ENCODE measurements at regions not wholly inside any gene's neighbourhood (a gene's known extent, or its start where the extent isn't known, plus 50 kb on each side); places are given as distances from the start of the nearest gene placed in this dataset.
"Not testable (repeated sequence)": the region's sequence is repeated elsewhere in the genome, so short reads cannot be mapped to it uniquely, and the experiment has no call there.

DNA sequence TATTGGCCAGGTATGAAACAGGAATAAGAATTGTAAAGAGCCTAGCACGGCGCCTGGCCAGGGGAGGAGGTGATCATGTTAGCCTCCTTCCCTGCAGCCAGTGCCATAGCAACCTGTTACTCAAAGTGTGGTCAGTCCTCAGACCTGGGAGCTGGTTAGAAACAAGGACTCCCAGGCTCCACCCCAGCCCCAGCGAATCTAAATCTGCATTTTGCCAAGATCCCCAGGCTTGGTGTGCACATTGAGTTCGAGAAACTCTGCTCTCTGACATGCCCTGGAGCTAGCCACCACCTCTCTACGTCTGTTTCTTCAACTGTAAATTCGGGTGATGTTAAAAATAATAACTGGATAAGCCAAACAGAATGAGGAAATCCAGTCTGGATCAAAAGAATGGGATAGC is 56.1 kb upstream of the ALX4 start:
- peaks cover 0 to 9% (median 0%) of the 10 kb centered on the region in 12 donors for H3K9me3 ChIP-seq
- no peaks in the 10 kb centered on the region for H3K4me1 ChIP-seq
- ATAC-seq, result no peak
- intact Hi-C loops (cut with DNase I), result no loop called here
- H3K27ac ChIP-seq, result no peak overlapping the region
- no peak overlapping the region for H3K4me3 ChIP-seq
- 79 to 86% (median 82%) methylated on average over 6 of the region's 6 CpGs for WGBS, 4 donors
- no peaks in the 10 kb centered on the region for H3K36me3 ChIP-seq
- DNase-seq, result no peak
- H3K27me3 ChIP-seq, result peaks cover 0 to 4% (median 0%) of the 10 kb centered on the region in 9 donors
- TF ChIP-seq CTCF (IDR thresholded peaks at IDR 0.05) (no peak), POLR2A (IDR thresholded peaks at IDR 0.05) (no peak)

DNA sequence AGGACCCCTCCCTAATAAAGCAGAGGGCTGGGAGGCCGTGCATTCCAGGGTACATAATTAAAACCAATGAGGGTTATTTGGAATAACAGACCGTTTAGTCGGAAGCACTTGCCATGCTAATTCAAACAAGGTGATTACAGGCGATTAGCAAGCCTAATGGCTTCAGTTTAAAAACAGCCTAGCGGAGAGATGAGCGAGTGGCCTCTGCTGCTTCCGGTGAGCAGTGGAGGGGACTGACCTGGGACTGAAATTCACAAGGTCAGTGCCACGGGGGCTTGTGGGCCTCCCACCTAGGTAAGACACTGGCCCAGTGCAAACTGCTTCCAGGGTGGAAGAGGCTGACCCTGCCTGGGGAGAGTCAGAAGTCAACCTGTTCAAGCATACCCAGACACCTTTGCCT is 56.8 kb upstream of the ALX4 start:
- TF ChIP-seq POLR2A (IDR thresholded peaks at IDR 0.05) (no peak), CTCF (IDR thresholded peaks at IDR 0.05) (no peak)
- no peaks in the 10 kb centered on the region for H3K4me1 ChIP-seq
- peaks cover 0 to 9% (median 0%) of the 10 kb centered on the region in 12 donors for H3K9me3 ChIP-seq
- H3K27me3 ChIP-seq, result peaks cover 0 to 4% (median 0%) of the 10 kb centered on the region in 9 donors
- H3K36me3 ChIP-seq, result no peaks in the 10 kb centered on the region
- DNase-seq (no peak), ATAC-seq (no peak)
- no peak overlapping the region for H3K27ac ChIP-seq
- 72 to 87% (median 79%) methylated on average over 8 of the region's 8 CpGs for WGBS, 4 donors
- no peak overlapping the region for H3K4me3 ChIP-seq
- intact Hi-C loops (cut with DNase I), result no loop called here

DNA sequence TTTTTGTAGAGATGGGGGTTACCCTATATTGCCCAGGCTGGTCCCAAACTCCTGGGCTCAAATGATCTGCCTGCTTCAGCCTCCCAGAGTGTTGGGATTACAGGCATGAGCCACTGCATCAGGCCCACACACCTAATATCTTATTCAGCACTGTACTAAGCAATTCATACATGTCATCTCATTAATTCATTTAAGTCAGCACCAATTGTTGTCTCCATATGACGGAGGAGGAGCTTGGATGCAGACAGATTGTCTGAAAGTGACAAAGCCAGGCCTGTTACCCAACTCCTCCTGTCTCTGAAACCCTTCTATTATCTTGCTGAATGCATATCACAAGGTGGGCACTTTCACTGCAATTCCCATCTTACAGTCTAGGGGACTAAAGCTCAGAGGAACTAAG is 57.5 kb upstream of the ALX4 start:
- intact Hi-C loops (cut with DNase I), result no loop called here
- Histone ChIP-seq H3K27me3 (peaks cover 0 to 4% (median 0%) of the 10 kb centered on the region in 9 donors), H3K4me1 (no peaks in the 10 kb centered on the region), H3K27ac (no peak overlapping the region), H3K36me3 (no peaks in the 10 kb centered on the region), H3K9me3 (peaks cover 0 to 9% (median 0%) of the 10 kb centered on the region in 12 donors), H3K4me3 (no peak overlapping the region)
- 91 to 100% (median 97%) methylated on average over 1 of the region's 1 CpG for WGBS, 4 donors
- ATAC-seq (no peak), DNase-seq (no peak)
- TF ChIP-seq POLR2A (IDR thresholded peaks at IDR 0.05), result no peak
- TF ChIP-seq CTCF (IDR thresholded peaks at IDR 0.05), result no peak

GRCh38 chr11:44368886-44369285 is 58.9 kb upstream of the ALX4 start:
- 80 to 91% (median 85%) methylated on average over 2 of the region's 2 CpGs for WGBS, 4 donors
- intact Hi-C loops (cut with DNase I), result no loop called here
- Histone ChIP-seq H3K27ac (no peak overlapping the region), H3K9me3 (peaks cover 0 to 4% (median 0%) of the 10 kb centered on the region in 12 donors), H3K4me3 (no peak overlapping the region), H3K4me1 (no peaks in the 10 kb centered on the region), H3K36me3 (no peaks in the 10 kb centered on the region), H3K27me3 (no peaks in the 10 kb centered on the region)
- DNase-seq (no peak), ATAC-seq (no peak)
- TF ChIP-seq POLR2A (IDR thresholded peaks at IDR 0.05), result no peak
- no peak for TF ChIP-seq CTCF (IDR thresholded peaks at IDR 0.05)

DNA sequence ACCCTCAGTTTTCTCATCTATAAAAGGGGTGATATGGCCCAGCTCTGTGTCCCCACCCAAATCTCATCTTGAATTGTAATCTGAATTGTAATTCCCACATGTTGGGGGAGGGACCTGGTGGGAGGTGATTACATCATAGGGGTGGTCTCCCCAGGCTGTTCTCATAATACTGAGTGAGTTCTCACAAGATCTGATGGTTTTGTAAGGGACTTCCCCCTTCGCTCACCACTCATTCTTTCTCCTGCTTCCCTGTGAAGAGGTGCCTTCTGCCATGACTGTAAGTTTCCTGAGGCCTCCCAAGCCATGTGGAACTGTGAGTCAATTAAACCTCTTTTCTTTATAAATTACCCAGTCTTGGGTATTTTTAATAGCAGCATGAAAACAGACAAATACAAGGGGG is 61.1 kb upstream of the ALX4 start:
- H3K4me3 ChIP-seq, H3K4me1 ChIP-seq, H3K27ac ChIP-seq, H3K27me3 ChIP-seq, H3K9me3 ChIP-seq, DNase-seq, H3K36me3 ChIP-seq, ATAC-seq: not testable (repeated sequence)
- intact Hi-C loops (cut with DNase I), result loop anchor here in 1 of 10 donors (10.0 kb wide), 1 partner anchor 64 kb away; no protein-coding TSS in a partner anchor
- 98 to 100% (median 99%) methylated on average over 1 of the region's 1 CpG for WGBS, 4 donors
